WTC11 (cell line): ENCODE measurements at regions not wholly inside any gene's neighbourhood (a gene's known extent, or its start where the extent isn't known, plus 50 kb on each side); places are given as distances from the start of the nearest gene placed in this dataset.

Source experiments
- ATAC-seq: fragments of 200-7000 bp; cut with Tn5 transposase; 2 replicates; pipeline ENCODE4 v1.10.0; 2021; ENCODE audit warnings: mild to moderate bottlenecking, moderate library complexity
- CTCF ChIA-PET: fragments of 300-600 bp; sonication (Branson Sonifier 250); formaldehyde crosslinking; loops from one replicate; lab custom pipeline; 2021; ENCODE audit warnings: antibody characterized with exemption; lab: Charles Lee
- POLR2A ChIA-PET: fragments of 350-600 bp; sonication (Branson Sonifier 250); formaldehyde crosslinking; loops from one replicate; lab custom pipeline; 2021; ENCODE audit warnings: antibody characterized with exemption; lab: Charles Lee
- DNase-seq: peaks from one replicate; pipeline ENCODE4 v3.0.0; 2021; ENCODE audit warnings: low spot score
- H3K27ac Mint-ChIP-seq: 2 replicates; pipeline ENCODE4 v1.8.0; 2021; ENCODE audit warnings: mixed read lengths
- H3K27me3 Mint-ChIP-seq: 2 replicates; pipeline ENCODE4 v1.8.0; 2021; ENCODE audit warnings: low read depth, mild to moderate bottlenecking, moderate library complexity, mixed read lengths
- H3K36me3 Mint-ChIP-seq: 2 replicates; pipeline ENCODE4 v1.8.0; 2021; ENCODE audit warnings: mixed read lengths
- H3K4me1 Mint-ChIP-seq: 2 replicates; pipeline ENCODE4 v1.8.0; 2022; ENCODE audit warnings: mixed read lengths
- H3K4me3 Mint-ChIP-seq: 2 replicates; pipeline ENCODE4 v1.8.0; 2021; ENCODE audit warnings: mild to moderate bottlenecking, moderate library complexity, mixed read lengths
- H3K9me3 Mint-ChIP-seq: 2 replicates; pipeline ENCODE4 v1.8.0; 2021; ENCODE audit warnings: mixed read lengths
- ESRRA ChIP-seq: sonication (generic); formaldehyde crosslinking; IDR thresholded peaks from 2 replicates; pipeline ENCODE4 v1.8.1; 2022; ENCODE audit warnings: mild to moderate bottlenecking, missing genetic modification reagents, borderline replicate concordance
- FOXJ3 ChIP-seq: sonication (generic); formaldehyde crosslinking; IDR thresholded peaks from 2 replicates; pipeline ENCODE4 v1.9.0; 2021; ENCODE audit warnings: missing genetic modification reagents, mild to moderate bottlenecking, borderline replicate concordance
- FOXP1 ChIP-seq: sonication (generic); formaldehyde crosslinking; IDR thresholded peaks from 2 replicates; pipeline ENCODE4 v1.8.0; 2022; ENCODE audit warnings: missing genetic modification reagents, mild to moderate bottlenecking, moderate library complexity, borderline replicate concordance
- HMGXB4 ChIP-seq: sonication (generic); formaldehyde crosslinking; IDR thresholded peaks from 2 replicates; pipeline ENCODE4 v1.8.1; 2023; ENCODE audit warnings: mild to moderate bottlenecking, moderate library complexity, missing genetic modification reagents
- JUN ChIP-seq: sonication (generic); formaldehyde crosslinking; IDR thresholded peaks from 2 replicates; pipeline ENCODE4 v1.8.0; 2023; ENCODE audit warnings: mild to moderate bottlenecking, missing genetic modification reagents
- MYBL2 ChIP-seq: sonication (generic); formaldehyde crosslinking; IDR thresholded peaks from 2 replicates; pipeline ENCODE4 v1.8.1; 2023; ENCODE audit warnings: mild to moderate bottlenecking, moderate library complexity, missing genetic modification reagents
- RELA ChIP-seq: sonication (generic); formaldehyde crosslinking; IDR thresholded peaks from 2 replicates; pipeline ENCODE4 v1.8.1; 2022; ENCODE audit warnings: missing genetic modification reagents, mild to moderate bottlenecking, borderline replicate concordance
- RORB ChIP-seq: fragments of 250-450 bp; sonication (Bioruptor Pico); IDR thresholded peaks from 2 replicates; pipeline ENCODE4 v1.9.0; 2021; ENCODE audit warnings: mild to moderate bottlenecking
- SOX15 ChIP-seq: fragments of 250-450 bp; sonication (Bioruptor Pico); IDR thresholded peaks from 2 replicates; pipeline ENCODE4 v1.9.0; 2021; ENCODE audit warnings: mild to moderate bottlenecking
- SP1 ChIP-seq: sonication (generic); formaldehyde crosslinking; conservative IDR thresholded peaks from 2 replicates; pipeline ENCODE4 v1.8.1; 2022; ENCODE audit warnings: missing genetic modification reagents
- USF1 ChIP-seq: sonication (generic); formaldehyde crosslinking; IDR thresholded peaks from 2 replicates; pipeline ENCODE4 v1.8.0; 2022; ENCODE audit warnings: mild to moderate bottlenecking, missing genetic modification reagents
- ZNF121 ChIP-seq: sonication (generic); formaldehyde crosslinking; IDR thresholded peaks from 2 replicates; pipeline ENCODE4 v1.8.0; 2023; ENCODE audit warnings: missing genetic modification reagents
- ZNF219 ChIP-seq: sonication (generic); formaldehyde crosslinking; IDR thresholded peaks from 2 replicates; pipeline ENCODE4 v1.8.0; 2023; ENCODE audit warnings: missing genetic modification reagents, mild to moderate bottlenecking, borderline replicate concordance
- ZSCAN18 ChIP-seq: fragments of 250-450 bp; sonication (Bioruptor Pico); IDR thresholded peaks from 2 replicates; pipeline ENCODE4 v2.1.2; 2022; ENCODE audit warnings: mild to moderate bottlenecking, moderate library complexity
- TF ChIP-seq, protein P1 (sequence below): fragments of 250-450 bp; sonication (Bioruptor Pico); IDR thresholded peaks from 2 replicates; pipeline ENCODE4 v1.8.0; 2021; ENCODE audit warnings: mild to moderate bottlenecking
- TF ChIP-seq, protein P2 (sequence below): sonication (generic); formaldehyde crosslinking; IDR thresholded peaks from 2 replicates; pipeline ENCODE4 v1.8.1; 2022; ENCODE audit warnings: low read depth, mild to moderate bottlenecking, moderate library complexity, missing genetic modification reagents, borderline replicate concordance

- TF ChIP-seq, protein P1, sequence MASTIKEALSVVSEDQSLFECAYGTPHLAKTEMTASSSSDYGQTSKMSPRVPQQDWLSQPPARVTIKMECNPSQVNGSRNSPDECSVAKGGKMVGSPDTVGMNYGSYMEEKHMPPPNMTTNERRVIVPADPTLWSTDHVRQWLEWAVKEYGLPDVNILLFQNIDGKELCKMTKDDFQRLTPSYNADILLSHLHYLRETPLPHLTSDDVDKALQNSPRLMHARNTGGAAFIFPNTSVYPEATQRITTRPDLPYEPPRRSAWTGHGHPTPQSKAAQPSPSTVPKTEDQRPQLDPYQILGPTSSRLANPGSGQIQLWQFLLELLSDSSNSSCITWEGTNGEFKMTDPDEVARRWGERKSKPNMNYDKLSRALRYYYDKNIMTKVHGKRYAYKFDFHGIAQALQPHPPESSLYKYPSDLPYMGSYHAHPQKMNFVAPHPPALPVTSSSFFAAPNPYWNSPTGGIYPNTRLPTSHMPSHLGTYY (CRISPR knock-in tag): no peak
- TF ChIP-seq MYBL2: no peak
Measured at GRCh38 chr6:41455410-41455809, 90.8 kb upstream of the FOXP4 start (continued).

GRCh38 chr6:41455818-41456217 is 90.4 kb upstream of the FOXP4 start:
- no peak for ATAC-seq
- H3K27me3 Mint-ChIP-seq: peaks cover 9% of the 10 kb centered on the region
- peaks cover 38% of the 10 kb centered on the region for H3K4me1 Mint-ChIP-seq

DNA sequence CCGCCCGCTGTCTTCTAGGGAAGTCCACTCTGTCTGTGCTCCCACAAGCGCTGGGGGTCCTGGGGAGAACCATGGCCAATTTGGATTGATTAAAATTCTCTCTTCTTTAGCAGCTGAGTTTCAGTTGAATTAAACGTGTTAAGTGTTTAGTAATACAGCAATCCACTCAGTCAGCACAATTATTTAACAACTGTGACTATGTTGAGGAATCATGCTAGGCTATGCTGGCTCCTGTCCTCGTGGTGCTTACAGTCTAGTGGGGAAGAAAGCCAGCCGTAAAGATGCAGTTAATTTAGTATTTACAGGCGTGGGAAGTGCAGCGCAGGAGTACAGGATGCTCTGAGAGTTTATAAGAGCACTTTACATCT is 88.9 kb upstream of the FOXP4 start:
- TF ChIP-seq JUN (CRISPR knock-in tag): no peak
- TF ChIP-seq ESRRA: no peak
- TF ChIP-seq, protein P2, sequence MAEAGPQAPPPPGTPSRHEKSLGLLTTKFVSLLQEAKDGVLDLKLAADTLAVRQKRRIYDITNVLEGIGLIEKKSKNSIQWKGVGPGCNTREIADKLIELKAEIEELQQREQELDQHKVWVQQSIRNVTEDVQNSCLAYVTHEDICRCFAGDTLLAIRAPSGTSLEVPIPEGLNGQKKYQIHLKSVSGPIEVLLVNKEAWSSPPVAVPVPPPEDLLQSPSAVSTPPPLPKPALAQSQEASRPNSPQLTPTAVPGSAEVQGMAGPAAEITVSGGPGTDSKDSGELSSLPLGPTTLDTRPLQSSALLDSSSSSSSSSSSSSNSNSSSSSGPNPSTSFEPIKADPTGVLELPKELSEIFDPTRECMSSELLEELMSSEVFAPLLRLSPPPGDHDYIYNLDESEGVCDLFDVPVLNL: no peak
- TF ChIP-seq HMGXB4 (CRISPR knock-in tag): no peak
- TF ChIP-seq RELA: no peak
- TF ChIP-seq RORB: no peak
- no peak for TF ChIP-seq ZNF121 (CRISPR knock-in tag)
- TF ChIP-seq SOX15: no peak
- TF ChIP-seq ZSCAN18: no peak
- no peak for TF ChIP-seq ZNF219 (CRISPR knock-in tag)
- Mint-ChIP-seq H3K4me3 (no peak overlapping the region), H3K36me3 (no peaks in the 10 kb centered on the region), H3K27ac (no peak overlapping the region), H3K4me1 (peaks cover 27% of the 10 kb centered on the region), H3K9me3 (no peaks in the 10 kb centered on the region), H3K27me3 (peaks cover 23% of the 10 kb centered on the region)
- DNase-seq (no peak), ATAC-seq (no peak)
- CTCF ChIA-PET: interaction anchor here (0.6 to 3.4 kb wide), 8 partner anchors 13 to 145 kb away, joined by 3 to 36 read pairs (median 3); no protein-coding TSS in a partner anchor
- POLR2A ChIA-PET: no interaction called here

More at GRCh38 chr6:41455818-41456217, 90.4 kb upstream of the FOXP4 start:
- DNase-seq: no peak
- H3K27ac Mint-ChIP-seq: no peak overlapping the region
- H3K9me3 Mint-ChIP-seq: no peaks in the 10 kb centered on the region
- ChIA-PET POLR2A (no interaction called here), CTCF (interaction anchor here (0.6 to 3.4 kb wide), 11 partner anchors 11 to 88 kb away, joined by 3 to 36 read pairs (median 3); no protein-coding TSS in a partner anchor)
- no peak overlapping the region for H3K4me3 Mint-ChIP-seq
- no peak for TF ChIP-seq SOX15
- no peak for TF ChIP-seq USF1 (CRISPR knock-in tag)
- no peak for TF ChIP-seq SP1 (CRISPR knock-in tag)
- no peaks in the 10 kb centered on the region for H3K36me3 Mint-ChIP-seq

- ChIA-PET POLR2A (interaction anchor here (0.5 kb wide), 1 partner anchor 13 kb away, joined by 3 read pairs; no protein-coding TSS in a partner anchor), CTCF (interaction anchor here (1.0 to 6.6 kb wide), 3 partner anchors 17 to 142 kb away, joined by 4 to 40 read pairs (median 4); no protein-coding TSS in a partner anchor)
- Mint-ChIP-seq H3K4me1 (peaks cover 35% of the 10 kb centered on the region), H3K27ac (no peak overlapping the region), H3K4me3 (no peak overlapping the region), H3K9me3 (no peaks in the 10 kb centered on the region), H3K27me3 (peaks cover 46% of the 10 kb centered on the region), H3K36me3 (no peaks in the 10 kb centered on the region)
- TF ChIP-seq FOXJ3 (CRISPR knock-in tag): no peak
- no peak for TF ChIP-seq SP1 (CRISPR knock-in tag)
- no peak for TF ChIP-seq FOXP1
- ATAC-seq (no peak), DNase-seq (no peak)
Measured at GRCh38 chr6:41459738-41460137, 86.4 kb upstream of the FOXP4 start.
